ENCODE measurements at regions not wholly inside any gene's neighbourhood (a gene's known extent, or its start where the extent isn't known, plus 50 kb on each side); places are given as distances from the start of the nearest gene placed in this dataset.

DNA sequence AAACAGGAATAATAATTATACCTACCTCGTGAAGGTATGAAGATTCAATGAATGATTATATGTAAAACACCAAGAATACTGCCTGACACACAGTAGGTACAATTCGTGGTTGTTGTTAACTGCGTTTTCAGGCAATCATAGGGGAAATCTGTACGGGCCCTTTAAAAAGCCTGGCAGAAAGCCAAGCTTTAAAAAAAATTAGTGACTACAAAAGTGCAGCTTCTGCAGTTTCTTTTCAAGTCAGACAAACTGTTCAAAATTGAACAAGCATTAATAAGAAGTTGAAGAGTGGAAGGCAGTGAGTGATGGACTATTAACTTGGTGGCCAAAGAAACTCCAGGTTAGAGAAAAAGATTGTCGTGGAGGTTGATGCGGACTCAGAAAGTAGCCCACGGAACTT is 85.9 kb upstream of the TRIO start:
- DNase-seq (ENCODE audit: low spot score), result no peak
- intact Hi-C loops (cut with DNase I), result no loop called here
- no peak for ATAC-seq

DNA sequence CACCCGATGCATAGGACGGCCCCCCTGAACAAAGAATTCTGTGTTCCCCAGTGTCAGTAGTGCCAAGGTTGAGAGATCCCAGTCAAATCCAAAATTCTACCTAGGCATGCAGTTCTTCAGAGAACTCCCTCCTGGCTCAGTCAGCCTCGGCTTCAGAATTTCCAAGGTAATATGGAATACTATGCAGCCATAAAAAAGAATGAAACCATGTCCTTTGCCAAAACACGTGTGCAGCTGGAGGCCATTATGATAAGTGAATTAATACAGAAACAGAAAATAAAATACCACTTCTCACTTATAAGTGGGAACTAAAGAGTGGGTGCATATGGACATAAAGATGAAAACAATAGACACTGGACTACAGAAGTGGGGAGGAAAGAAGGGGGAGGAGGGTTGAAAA is 87.1 kb upstream of the TRIO start:
- DNase-seq (ENCODE audit: low spot score) (no peak), ATAC-seq (no peak)
- intact Hi-C loops (cut with DNase I), result no loop called here

DNA sequence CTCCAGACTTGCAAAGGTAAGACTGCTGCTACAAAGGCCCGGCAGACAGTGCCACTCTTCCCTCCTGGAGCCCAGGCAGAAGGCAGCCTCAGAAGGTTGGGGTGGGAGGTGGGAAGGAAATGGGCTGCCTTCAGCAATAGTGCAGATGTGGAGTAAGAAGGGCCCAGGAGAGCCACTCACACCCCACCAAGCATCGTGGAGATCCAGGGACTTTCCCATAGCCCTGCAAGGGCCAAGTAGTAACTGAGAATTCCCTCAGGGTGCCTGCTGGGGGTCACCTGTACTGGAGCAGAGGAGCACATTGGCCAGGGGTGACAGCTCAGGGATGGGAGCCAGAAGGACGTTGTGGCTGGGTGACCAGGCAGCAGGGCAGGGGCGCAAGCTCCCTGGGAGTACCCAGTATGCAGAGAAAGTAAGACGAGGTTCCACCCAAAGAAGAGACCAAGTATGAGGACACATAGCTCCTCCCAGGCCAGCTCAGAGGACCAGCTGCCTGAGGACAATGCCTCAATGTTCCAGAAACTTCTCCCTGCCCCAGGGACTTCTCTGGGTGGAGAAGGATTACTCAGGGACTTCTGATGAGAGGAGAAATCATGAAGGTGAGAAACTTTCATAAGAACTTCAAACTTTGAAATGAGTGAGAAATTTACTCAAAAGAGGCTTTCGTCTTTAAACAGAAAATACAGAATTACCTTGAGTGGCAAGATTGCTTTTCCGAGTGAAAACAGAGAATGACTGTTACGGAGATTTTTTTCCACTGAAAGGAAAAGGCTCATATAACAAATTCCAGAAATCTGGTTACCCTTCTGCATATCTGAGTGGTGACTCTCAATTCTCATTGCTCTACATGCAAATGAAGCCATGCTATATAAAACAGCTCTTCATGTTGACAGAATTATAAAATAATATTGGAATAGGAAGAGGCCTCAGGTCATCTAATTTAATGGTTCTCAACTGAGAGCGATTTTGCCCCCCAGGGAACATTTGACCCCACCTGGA is 87.9 kb upstream of the TRIO start:
- no peak for ATAC-seq
- intact Hi-C loops (cut with DNase I), result no loop called here
- DNase-seq (ENCODE audit: low spot score), result no peak

DNA sequence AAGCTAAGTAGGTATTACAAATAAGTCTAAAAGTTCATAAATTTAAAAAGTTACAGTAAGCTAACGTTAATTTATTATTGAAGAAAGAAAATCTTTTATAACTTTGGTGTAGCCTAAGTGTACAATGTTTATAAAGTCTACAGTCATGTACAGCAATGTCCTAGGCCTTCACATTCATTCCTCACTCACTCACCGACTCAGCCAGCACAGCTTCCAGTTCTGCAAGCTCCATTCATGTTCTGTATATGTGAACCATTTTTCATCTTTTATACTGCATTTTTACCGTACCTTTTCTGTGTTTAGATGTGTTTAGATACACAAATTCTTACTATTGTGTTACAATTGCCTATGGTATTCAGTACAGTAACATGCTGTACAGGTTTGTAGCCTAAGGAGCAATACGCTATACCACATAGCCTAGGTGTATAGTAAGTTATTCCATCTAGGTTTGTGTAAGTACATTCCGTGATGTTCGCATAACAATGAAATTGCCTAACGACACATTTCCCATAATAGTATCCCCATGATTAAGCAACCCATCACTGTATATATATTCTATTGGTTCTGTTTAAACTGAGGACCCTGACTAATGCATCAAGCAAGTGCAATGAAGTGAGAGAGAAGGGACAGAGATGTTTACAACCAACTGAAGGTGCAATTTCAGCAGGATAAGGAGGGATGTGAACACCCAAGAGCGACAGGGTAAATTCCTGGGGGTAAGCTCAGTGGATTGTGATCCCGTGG is 88.9 kb upstream of the TRIO start:
- intact Hi-C loops (cut with DNase I), result no loop called here
- ATAC-seq (no peak), DNase-seq (ENCODE audit: low spot score) (no peak)

DNA sequence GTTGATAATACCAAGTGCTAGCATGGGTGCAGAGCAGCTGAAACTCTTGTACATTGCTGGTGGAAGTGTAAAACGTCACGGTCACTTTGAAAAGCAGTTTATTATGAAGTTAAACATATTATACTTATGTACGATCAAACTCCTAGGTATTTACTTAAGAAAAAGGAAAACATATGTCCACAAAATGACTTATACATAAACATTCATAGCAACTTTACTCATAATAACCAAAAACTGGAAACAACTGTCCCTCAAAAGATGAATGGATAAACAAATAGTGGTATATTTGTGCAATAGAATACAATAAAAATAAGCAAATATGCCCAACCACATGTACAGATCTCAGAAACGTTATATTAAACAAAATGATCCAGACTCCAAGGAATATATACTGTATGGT is 92.3 kb upstream of the TRIO start:
- DNase-seq (ENCODE audit: low spot score) (no peak), ATAC-seq (no peak)
- intact Hi-C loops (cut with DNase I), result no loop called here

DNA sequence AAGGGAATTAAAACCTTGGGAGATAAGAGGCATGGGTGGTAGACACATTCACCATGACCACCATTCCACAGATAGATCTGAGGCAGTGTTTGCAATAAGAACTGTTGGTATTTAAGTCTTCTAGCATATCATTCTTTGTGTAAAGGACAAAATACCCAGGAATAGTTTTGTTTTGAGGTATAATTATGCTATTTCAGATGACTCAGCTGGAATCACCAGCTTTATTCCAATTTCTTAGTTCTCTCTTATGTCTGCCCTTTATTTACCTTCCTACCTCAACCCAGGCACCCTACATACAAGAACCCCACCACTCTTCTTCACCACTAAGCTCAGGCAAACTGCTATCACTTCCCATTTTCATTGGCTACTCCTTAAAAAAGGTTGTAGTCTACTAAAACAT is 94.7 kb upstream of the TRIO start:
- intact Hi-C loops (cut with DNase I), result no loop called here
- ATAC-seq, result no peak

DNA sequence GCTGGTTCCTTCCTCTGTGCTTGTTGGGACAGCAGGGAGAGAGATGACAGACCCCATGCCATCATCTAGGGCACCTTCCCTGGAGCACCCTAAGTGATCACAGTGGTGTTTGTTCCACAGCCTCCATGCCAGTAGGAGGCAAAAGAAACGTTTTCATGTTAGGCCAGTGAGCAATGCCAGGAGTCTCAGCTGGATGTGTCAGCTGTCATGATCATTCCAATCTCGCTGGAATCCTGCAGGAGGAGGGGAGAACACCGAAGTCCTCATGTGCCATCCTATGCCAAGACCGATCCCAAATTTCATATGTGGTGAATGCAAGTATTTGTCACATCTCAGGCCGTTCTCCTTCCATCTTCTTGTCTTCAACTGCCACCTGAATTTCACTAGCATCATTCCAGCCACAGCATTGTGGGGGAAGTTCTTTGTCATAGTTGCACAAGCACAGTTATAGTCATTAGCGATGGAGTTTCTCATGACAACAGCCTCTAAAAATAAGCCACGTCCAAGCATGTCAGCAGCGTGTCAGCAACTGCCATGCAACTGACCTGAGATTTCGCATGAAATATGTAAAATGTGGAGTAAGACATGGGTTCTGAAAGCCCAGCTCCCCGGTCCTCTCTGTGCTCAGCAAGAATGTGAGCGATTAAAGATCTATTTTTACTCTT is 97.2 kb upstream of the DNAH5 start:
- ATAC-seq, result no peak
- DNase-seq (ENCODE audit: low spot score), result no peak
- intact Hi-C loops (cut with DNase I), result no loop called here

More for the DNA sequence above, 94.7 kb upstream of the TRIO start:
- DNase-seq (ENCODE audit: low spot score), result no peak

DNA sequence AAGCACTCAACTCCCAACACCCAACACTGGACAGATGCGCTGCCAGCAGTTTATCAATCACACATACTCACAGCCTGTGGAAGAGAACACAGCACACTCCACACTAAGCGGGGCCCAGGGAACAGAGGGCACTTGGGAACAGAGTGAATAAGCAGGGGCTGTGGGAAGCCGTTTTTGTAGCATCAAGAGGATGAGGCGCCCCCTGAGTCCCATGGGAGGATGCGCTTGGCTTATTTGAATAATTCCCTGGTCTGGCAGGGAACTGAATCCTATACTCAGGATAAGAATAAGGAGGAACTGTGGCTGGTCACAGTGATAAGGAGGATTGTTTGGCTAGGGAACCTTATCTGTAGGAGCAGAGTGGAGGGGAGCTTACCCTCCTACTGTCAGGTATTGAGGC is 96.1 kb upstream of the DNAH5 start:
- intact Hi-C loops (cut with DNase I), result no loop called here

DNA sequence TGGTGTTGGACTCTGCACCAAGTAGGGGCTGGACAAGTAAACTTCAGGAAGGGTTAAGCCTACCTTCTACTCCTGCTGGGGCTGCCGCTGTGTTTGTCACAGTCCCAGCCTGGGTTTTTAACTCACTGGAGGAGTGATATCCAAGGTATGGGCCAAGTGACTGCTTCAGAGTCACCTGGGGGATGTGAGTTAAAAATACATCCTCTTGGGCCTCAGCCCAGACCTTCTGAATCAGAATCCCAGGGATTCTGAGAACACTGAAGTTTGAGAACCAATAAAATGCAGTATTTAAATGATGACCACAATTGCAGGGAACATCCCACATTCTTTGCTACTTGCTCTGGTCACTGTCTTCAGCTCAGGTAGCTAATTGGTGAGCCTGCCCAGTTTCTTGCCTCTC is 95.1 kb upstream of the DNAH5 start:
- intact Hi-C loops (cut with DNase I), result no loop called here
- ATAC-seq, result no peak
- no peak for DNase-seq (ENCODE audit: low spot score)

More for the DNA sequence above, 96.1 kb upstream of the DNAH5 start:
- no peak for ATAC-seq
- no peak for DNase-seq (ENCODE audit: low spot score)

DNA sequence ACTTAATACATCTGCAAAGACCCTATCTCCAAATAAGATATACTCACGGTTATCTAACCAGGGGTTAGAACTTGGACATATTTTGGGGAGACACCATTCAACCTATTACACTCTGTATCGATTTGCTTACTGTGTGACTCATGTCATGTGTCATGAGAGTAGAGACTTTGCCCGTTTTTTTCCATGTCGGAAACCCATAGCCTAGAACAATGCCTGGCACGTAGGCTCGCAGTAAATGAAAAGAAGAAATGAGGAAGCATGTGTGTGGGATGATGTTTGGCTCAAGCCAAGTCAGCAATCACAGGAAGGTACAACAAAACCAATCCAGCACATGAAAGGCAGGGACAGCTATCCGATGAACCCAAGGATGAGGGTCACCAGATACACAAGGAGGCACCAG is 94.6 kb upstream of the DNAH5 start:
- intact Hi-C loops (cut with DNase I), result no loop called here
- DNase-seq (ENCODE audit: low spot score) (no peak), ATAC-seq (no peak)

DNA sequence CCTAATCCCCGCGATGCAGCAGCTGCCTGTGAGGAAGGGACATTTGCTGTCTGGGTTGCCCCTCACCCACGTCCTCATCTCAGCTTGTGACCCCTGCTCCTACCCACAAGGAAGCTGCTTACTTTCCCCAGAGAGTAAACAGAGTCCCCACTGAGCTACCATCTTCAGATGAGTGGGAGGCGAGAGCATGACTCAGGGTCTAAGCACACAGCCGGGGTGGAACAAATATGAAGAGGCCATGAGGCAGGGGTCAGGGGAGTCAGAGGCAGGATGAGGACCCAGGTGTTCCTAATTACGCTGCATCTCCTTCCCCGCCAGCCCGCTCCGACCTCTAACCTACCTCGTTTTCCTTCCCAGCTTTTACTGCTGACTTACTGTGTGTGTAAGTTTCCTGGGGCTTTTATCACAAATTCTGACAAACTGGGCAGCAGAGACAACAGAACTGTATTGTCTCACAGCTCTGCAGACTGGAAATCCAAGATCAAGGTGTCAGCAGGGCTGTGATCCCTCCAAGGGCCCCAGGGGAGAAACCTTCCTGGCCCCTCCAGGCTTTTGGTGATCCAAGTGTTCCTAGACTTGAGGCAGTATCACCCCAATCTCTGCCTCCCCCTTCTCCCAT is 94.0 kb upstream of the DNAH5 start:
- ATAC-seq (no peak), DNase-seq (ENCODE audit: low spot score) (no peak)
- intact Hi-C loops (cut with DNase I), result no loop called here

DNA sequence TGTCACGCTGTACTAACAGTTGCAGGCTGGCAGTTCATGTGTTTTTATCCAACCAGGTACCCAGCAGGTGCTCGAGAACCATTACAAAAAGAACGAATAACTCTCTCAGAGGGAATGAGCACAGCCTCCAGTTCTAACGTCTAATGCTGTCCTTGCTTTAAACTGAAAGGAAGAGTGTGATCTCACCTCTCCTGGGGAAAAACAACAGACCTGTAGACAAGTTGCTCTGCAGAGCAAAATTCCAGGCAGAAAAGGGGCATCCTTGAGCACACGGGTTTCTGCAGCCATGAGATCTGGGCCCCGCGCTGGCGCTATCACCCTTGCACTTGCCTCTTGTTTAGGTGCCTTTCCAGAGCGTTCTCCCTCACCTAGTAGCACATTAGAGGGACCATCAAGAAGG is 92.5 kb upstream of the DNAH5 start:
- intact Hi-C loops (cut with DNase I), result no loop called here
- no peak for ATAC-seq
- no peak for DNase-seq (ENCODE audit: low spot score)

DNA sequence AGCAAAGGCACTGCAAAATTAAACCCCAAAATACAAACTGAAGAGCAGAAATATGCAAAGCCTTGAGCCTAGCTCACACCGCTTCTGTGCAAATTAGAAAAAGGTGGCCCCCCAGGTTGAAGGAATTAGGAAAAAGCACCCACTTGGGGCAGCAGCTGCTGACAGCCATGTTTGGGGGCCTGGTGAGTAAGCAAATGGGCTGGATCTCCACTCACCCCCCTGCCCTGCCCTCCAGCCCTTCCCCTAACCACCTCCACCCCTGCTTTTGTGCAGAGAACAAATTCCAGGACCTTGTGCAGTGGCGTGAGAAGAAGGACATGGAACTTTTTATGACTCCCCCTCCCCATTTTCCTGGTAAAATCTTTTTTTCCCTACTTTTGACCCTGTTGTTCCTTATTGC is 92.0 kb upstream of the DNAH5 start:
- ATAC-seq (no peak), DNase-seq (ENCODE audit: low spot score) (no peak)
- intact Hi-C loops (cut with DNase I), result no loop called here

DNA sequence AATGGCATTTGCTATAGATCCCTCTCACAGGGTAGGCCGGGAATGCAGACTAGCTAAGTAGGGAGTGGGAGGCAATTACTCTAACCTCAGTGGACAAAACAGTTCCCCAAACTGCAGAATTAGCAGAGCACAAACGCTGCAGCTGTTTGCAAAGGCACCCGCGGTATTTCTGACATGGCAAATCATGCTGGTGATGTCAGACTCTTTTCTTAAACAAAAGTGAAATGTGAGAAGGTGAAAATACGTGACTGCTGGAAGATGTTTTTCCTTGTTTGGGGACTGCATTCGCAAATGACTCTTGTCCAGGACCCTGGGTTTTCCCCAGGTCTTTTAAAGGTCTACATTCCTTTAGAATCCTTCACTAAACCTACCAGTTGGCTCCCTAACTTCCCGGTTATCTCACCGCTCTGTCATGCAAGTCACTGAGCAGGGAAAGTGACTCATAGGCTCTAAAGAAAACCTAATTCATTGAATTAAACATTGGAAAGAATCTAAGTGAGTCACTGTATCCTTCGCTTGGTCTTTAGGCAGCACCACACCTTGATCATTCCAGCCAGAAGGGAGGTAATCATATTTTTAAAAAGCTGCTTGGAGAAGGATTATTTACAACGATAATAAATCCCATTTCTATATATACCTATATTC is 91.5 kb upstream of the DNAH5 start:
- intact Hi-C loops (cut with DNase I), result no loop called here
- DNase-seq (ENCODE audit: low spot score) (no peak), ATAC-seq (peak; percentile 75)

DNA sequence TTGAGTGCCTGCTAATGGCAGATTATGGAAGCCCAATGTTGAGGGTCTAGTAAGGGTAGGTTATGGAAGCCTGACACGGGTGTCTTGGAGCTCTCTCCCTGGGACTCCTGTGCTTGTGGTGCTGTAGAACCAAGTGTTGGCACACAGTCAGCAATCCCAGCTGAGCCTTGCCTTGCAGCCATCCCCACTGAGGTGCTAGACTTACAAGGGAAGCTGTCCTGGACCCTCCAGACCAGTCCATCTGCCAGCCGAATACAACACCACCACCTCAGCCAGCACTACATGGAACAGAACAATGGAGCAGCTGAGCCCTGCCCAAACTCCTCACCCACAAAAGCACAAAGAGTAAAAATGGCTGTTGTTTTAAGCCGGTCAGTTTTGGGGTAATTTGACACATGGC is 90.5 kb upstream of the DNAH5 start:
- ATAC-seq (no peak), DNase-seq (ENCODE audit: low spot score) (no peak)
- intact Hi-C loops (cut with DNase I), result no loop called here

DNA sequence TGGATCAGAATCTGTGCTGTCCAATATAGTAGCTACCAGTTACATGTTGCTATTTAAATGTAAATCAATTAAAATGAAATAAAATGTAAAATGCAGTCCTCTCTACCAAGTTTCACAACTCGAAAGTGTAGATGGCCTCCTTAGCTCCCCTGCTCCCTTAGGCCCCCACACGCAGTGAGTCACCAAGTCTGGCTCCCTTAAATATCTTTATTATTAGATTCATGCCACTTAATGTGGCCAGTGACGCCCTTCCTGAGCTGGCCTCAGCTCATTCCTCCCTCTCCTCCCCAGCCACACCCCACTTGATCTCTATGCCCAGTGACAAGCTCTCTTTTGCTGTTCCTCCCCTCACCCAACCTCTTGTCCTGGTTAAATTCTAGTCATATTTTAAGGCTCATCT is 88.4 kb upstream of the DNAH5 start:
- intact Hi-C loops (cut with DNase I), result no loop called here
- no peak for ATAC-seq
- no peak for DNase-seq (ENCODE audit: low spot score)

DNA sequence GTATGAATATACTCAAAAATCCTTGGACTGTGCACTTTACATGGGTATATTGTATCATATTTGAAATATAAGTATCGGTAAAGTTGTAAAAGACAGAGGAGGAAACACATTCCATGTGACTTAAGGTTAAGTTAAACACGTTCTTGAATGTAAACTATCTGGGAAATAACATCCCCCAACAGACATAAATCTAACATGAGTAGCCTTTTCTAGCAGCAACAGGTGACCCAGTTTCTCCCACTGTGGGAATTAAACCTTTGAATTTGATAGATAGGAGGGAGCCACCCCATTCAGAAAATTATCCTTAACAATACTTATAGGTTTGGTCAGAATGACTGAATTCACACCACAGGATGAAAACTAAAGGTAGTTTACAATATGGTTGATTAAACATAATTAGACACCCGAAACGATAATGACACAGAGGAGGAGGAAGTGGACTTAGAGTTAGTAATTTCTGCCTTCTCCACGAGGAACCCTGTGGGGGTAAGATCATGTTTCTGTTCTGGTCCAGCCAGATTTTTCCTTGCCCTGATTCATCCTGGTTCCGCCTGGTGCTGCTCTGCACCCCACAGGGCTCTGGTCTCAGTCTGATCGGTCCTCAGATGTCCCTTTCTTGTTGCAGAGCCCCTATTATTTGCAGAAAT is 84.6 kb upstream of the DNAH5 start:
- intact Hi-C loops (cut with DNase I), result no loop called here
- DNase-seq (ENCODE audit: low spot score), result no peak
- ATAC-seq, result no peak

DNA sequence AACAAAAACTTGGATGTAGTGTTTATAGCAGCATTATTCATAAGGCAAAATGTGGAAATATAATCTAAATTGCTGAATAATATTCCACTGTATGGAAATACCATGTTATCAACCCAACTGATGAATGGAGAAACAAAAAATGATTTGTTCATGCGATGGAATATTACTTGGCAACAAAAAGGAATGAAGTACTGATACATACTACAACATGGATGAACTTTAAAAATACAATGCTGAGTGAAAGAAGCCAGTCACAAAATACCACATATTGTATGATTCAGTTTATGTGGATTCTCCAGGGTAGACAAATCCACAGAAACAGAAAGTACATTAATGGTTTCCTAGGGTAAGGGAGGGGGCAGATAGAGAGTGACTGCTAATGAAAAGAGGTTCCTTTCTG is 83.7 kb upstream of the DNAH5 start:
- intact Hi-C loops (cut with DNase I), result no loop called here
- DNase-seq (ENCODE audit: low spot score) (no peak), ATAC-seq (no peak)

All from sciatic nerve (tissue), 2 donors.